Ureter (tissue), 1 donor: ENCODE measurements at regions not wholly inside any gene's neighbourhood (a gene's known extent, or its start where the extent isn't known, plus 50 kb on each side); places are given as distances from the start of the nearest gene placed in this dataset.

Source experiments
- DNase-seq: peaks from one replicate; pipeline ENCODE4 v3.0.0-alpha.2; 2020; ENCODE audit warnings: low spot score
- donor health status: DM: yes; HTN: yes; CAD: no.

DNA sequence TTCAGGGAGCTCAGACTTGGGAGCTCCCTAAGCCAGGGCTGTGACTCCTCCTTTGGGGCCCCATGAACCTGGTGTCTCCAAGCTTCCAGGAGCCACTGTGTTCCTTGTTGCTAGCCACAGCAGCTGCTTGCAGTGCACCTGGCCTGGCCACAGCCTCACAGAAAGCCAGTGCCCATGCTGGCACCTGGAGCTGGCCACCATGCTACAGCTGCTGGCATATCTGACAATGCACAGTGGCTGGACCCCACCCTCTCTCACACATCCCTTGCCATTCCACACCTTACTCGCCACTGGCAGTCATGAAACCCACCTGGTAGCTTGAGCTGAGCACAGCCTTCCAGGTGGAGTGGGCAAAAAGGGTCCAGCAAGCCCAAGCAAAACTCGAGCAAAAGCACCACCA lies 441.7 kb downstream of the ARAP2 start:
- no peak for DNase-seq

DNA sequence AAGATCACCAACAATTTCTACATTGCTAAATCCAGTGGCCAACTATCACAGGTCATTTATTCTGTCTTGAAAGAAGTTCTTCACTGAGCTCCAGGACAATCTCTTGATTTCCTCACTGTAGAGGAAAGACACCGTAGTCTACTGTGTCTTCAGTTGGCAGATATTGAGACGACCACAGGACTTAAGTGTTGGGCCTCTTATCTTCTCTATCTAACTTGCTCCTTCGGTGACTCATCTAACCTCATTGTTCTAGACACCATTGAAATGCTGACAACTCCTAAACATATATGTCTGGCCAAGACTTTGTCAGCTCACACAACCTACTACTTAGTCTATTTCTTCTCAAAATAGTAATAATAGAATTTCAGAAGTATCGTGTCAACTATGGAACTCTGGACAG lies 425.8 kb downstream of the ARAP2 start:
- DNase-seq: no peak

DNA sequence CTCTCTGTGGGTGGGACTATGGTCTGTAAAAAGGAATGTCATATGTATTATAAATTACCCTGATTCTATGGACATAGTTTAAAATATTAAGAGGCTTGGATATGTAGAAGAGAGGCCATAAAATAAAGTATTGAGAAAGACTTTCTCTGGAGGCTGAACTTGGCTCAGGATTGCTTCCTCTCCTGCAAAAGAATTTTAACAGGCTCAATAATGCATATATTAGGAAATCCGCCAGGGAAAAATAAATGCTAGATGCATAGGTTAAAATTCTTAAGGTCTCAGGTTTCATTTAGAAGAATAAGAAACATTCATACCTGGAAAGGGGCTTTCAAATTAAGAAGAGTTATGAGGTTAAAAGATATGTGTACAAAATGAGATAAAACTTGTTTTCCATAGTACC lies 424.3 kb downstream of the ARAP2 start:
- no peak for DNase-seq

DNA sequence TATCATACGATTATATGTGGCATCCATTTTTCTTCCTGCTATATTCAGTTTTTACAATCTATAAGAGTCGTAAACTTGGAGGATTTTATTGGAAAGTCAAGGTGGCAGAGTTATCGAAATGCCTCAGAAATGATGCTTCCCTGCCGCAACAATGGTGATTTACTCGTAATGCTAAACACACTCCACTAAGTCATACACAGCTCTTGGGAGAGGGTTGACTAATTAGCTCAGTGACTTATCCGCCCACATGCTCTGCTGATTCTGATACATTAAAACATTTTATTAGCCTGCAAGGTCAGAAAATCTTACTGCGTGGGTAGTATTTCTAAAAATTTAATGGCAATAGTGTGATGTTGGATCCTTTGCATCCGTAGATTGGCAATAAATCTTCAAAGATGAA lies 420.1 kb downstream of the ARAP2 start:
- no peak for DNase-seq

DNA sequence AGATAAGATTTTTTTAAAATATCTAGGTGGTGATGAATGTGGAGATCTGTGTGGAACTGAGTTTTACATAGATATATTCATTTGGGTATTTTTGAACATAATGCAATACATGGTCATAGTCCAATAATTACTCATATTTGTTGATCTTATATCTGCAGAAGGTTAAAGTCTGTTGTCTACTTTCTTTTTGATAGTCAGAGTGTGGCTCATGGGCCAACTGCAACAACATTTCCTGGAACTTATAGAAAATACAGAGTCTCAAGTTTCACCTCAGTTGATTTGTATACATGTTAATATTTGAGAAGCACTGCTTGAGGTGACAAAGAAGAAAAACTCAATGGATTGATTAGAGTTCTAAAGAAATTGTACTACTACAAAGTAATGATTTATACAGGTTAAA lies 408.4 kb downstream of the ARAP2 start:
- DNase-seq: no peak

DNA sequence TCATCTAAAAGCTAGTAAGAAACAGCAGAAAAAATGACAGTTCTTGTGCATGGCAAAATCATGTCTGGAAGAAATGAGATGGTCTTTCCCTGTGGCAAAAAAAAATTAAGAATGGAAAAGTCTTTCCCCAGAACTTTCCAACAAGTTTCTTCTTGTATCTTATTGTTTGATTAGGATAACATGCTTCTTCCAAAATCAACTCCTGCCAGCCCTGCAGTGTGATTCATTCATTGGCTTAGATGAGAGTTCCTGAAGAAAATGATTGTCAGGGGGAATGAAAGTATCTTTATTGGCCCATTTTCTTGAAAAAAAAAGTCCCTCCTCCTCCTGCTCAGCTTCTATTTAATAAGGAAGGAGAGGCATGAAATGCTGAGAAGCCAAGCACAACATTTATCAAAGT lies 407.7 kb downstream of the ARAP2 start:
- DNase-seq: no peak

GRCh38 chr4:35867057-35867456 lies 377.3 kb downstream of the ARAP2 start:
- no peak for DNase-seq

- DNase-seq: no peak
Measured at GRCh38 chr4:35872273-35872672, 372.0 kb downstream of the ARAP2 start.

GRCh38 chr4:35879479-35879878 lies 364.8 kb downstream of the ARAP2 start:
- DNase-seq: no peak

GRCh38 chr4:35883108-35883507 lies 361.2 kb downstream of the ARAP2 start:
- no peak for DNase-seq

GRCh38 chr4:35884714-35885480 lies 359.4 kb downstream of the ARAP2 start:
- DNase-seq: no peak

DNA sequence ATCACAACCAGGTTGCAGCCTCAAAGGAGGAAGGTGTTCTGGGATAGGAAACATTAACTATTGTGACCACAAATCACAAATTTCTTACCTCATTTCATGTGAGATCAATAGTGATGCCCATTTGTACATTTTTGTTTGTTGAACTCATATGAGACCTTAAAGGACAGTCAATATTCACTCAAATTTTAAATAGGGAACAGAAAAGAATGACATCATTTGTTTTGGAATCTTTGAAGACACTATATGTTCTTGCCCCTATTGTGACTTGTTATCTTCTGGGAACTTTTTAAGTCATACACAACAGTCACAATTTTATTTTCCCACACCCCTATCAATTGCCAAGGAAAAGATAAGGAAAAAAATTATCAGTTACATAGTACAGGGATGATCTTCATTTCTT lies 346.5 kb downstream of the ARAP2 start:
- DNase-seq: no peak

GRCh38 chr4:35900286-35901243 lies 343.7 kb downstream of the ARAP2 start:
- DNase-seq: no peak

GRCh38 chr4:35912174-35912573 lies 332.1 kb downstream of the ARAP2 start:
- DNase-seq: no peak

DNA sequence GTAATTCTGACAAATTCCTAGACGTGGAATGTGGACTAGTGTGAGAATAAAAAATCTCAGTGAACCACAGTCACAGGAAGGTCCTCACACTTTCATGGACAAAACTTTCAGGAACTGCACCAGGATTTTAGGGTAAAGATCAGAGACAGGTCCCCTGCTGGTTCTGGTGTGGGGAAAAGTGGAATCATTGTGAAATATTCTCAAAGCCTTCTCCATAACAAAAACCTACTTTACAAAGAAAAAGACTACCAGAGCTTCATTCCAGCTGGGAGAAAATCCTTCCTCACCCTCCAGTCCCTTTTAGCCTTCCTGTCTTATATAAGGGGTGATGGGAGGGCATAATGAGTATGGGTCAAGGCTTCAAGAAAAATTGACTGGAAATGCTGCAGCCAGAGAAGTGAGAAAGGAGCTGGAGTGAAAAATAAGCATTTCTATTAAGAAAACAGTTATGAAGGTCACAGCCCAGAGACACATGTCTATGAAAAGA lies 325.8 kb downstream of the ARAP2 start:
- DNase-seq: no peak

GRCh38 chr4:35925806-35926205 lies 318.5 kb downstream of the ARAP2 start:
- DNase-seq: no peak

GRCh38 chr4:35926788-35927187 lies 317.5 kb downstream of the ARAP2 start:
- no peak for DNase-seq

DNA sequence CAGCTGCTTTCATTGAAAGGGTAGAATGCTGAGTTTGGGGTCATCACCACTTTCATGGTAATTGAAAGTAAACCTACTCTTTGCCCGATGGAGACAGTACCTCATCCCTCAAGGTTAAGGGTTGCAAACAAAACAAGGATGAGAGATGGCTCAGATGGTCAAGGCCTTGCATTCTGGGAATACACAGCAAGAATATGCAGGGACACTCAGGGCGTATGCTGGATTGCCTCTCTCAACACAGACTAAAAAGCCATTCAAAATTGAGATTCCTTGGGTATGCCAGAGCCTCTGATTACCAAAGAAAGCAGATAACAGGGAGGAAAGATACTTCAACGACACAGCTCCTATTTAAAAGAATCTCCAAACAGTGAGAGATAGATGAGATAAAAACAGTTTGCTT lies 310.4 kb downstream of the ARAP2 start:
- no peak for DNase-seq

DNA sequence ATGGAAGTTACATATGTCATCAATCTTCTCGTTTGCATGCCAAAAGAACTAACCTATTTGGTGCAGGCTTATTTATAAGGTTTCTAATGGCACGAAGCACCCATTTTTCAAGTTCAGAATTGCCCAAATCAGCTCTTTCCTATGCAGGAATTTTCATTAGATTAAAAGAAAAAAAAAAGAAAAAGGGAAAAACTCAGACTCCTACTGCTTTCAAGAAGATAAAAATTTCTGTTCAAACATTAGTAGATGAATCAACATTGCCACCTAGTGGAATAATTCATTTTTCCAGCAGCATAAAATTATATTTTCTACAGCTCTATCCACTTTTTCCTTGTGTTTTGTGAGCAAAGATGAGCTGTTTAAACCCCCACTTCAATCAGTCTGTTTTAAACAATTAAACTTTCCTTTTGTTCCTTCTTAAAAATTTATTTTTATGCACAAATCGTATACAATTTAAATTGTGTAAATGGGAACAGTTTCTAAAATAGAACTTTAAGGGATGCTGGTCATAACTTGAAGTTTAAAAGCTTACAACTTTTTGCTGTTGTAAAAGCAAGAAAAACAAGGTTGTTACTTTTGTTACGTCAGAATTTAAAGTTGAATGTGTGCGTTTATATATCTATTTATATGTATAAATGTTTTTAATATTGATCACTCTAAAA lies 309.9 kb downstream of the ARAP2 start:
- DNase-seq: no peak

DNA sequence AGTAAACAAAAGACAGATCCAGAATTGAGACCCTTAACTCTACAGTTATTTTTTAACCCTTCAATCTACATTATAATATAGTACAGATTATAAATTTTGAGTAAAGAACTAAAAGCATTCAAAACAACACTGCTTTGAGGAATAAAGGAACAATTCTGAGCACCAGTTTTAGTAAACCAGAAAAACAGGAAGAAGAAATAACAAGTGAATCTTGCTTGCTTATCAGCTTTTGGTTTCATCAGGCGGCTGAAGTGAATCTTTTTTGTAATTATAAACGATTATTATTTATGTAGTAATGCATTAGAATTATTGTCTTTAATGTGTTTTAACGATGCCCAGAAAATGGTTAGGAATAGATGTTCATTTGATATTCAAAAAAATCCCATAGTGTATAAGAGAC lies 305.4 kb downstream of the ARAP2 start:
- DNase-seq: no peak

GRCh38 chr4:35939751-35940150 lies 304.6 kb downstream of the ARAP2 start:
- DNase-seq: no peak

GRCh38 chr4:35942092-35942491 lies 302.2 kb downstream of the ARAP2 start:
- DNase-seq: no peak
